Renal cortex interstitium (tissue), 11 donors: ENCODE measurements at regions not wholly inside any gene's neighbourhood (a gene's known extent, or its start where the extent isn't known, plus 50 kb on each side); places are given as distances from the start of the nearest gene placed in this dataset.

Source experiments
- DNase-seq, 11 donors: peaks; one replicate each; pipeline ENCODE4 v3.0.0-alpha.2; 2013; ENCODE audit warnings: low read depth in 9 of 11, low spot score in 4 of 11; ENCODE audit errors: extremely low read depth in 1 of 11

- DNase-seq = no peak
These were observed 226.6 kb upstream of the TRAM1L1 start for GRCh38 chr4:117311989-117312388.

- no peak for DNase-seq
These were observed 239.6 kb upstream of the TRAM1L1 start for GRCh38 chr4:117324851-117325491.

GRCh38 chr4:117326091-117326490, 240.7 kb upstream of the TRAM1L1 start:
- no peak for DNase-seq

GRCh38 chr4:117327491-117327890, 242.1 kb upstream of the TRAM1L1 start:
- no peak for DNase-seq

GRCh38 chr4:117328333-117328732, 243.0 kb upstream of the TRAM1L1 start:
- DNase-seq = no peak

GRCh38 chr4:117331817-117332216, 246.4 kb upstream of the TRAM1L1 start:
- no peak for DNase-seq

GRCh38 chr4:117334451-117335188, 249.2 kb upstream of the TRAM1L1 start:
- no peak for DNase-seq

- DNase-seq = no peak
These were observed 272.1 kb upstream of the TRAM1L1 start for GRCh38 chr4:117357437-117357836.

- DNase-seq = no peak
These were observed 272.5 kb upstream of the TRAM1L1 start for GRCh38 chr4:117357866-117358265.

- DNase-seq = no peak
These were observed 285.7 kb upstream of the TRAM1L1 start for GRCh38 chr4:117370944-117371668.

GRCh38 chr4:117375101-117375500, 289.7 kb upstream of the TRAM1L1 start:
- DNase-seq = no peak

GRCh38 chr4:117376692-117377091, 291.3 kb upstream of the TRAM1L1 start:
- no peak for DNase-seq

- DNase-seq = no peak
These were observed 293.6 kb upstream of the TRAM1L1 start for GRCh38 chr4:117378942-117379341.

- DNase-seq = no peak
These were observed 298.1 kb upstream of the TRAM1L1 start for GRCh38 chr4:117383468-117383867.

- DNase-seq = no peak
These were observed 300.1 kb upstream of the TRAM1L1 start for GRCh38 chr4:117385526-117385925.

- no peak for DNase-seq
These were observed 301.7 kb upstream of the TRAM1L1 start for GRCh38 chr4:117387072-117387471.

GRCh38 chr4:117400039-117400835, 314.9 kb upstream of the TRAM1L1 start:
- no peak for DNase-seq

- no peak for DNase-seq
These were observed 327.3 kb upstream of the TRAM1L1 start for GRCh38 chr4:117412661-117413060.

GRCh38 chr4:117417856-117418255, 332.5 kb upstream of the TRAM1L1 start:
- no peak for DNase-seq
